Mucosa of descending colon (tissue), 3 donors: ENCODE measurements at regions not wholly inside any gene's neighbourhood (a gene's known extent, or its start where the extent isn't known, plus 50 kb on each side); places are given as distances from the start of the nearest gene placed in this dataset.

Experiments
- ATAC-seq: fragments of 200-7000 bp; cut with Tn5 transposase; one replicate; pipeline ENCODE4 v1.9.1; 2020; ENCODE audit warnings: mild to moderate bottlenecking, moderate library complexity
- DNase-seq, 3 donors: peaks; one replicate each; pipeline ENCODE4 v3.0.0-alpha.2; 2020
- H3K36me3 ChIP-seq: fragments of 200-600 bp; one replicate; pipeline ENCODE4 v1.8.0; 2021; ENCODE audit warnings: low read depth, mild to moderate bottlenecking
- H3K4me1 ChIP-seq: fragments of 200-600 bp; one replicate; pipeline ENCODE4 v1.8.0; 2021; ENCODE audit warnings: low read depth, mild to moderate bottlenecking
- H3K4me3 ChIP-seq: fragments of 200-600 bp; one replicate; pipeline ENCODE4 v1.8.0; 2021; ENCODE audit warnings: mild to moderate bottlenecking
- H3K9me3 ChIP-seq: fragments of 200-600 bp; one replicate; pipeline ENCODE4 v1.8.0; 2021; ENCODE audit warnings: mild to moderate bottlenecking
- intact Hi-C, 2 donors: fragments of 100-400 bp; cut with DNase I in 1 of 2; cut with micrococcal nuclease in 1 of 2; formaldehyde crosslinking; loops; one replicate each; pipeline versions ENCODE4 v1.11.0 to v1.11.1; 2022; cut with DNase I, micrococcal nuclease
- TF ChIP-seq, protein P1 (sequence below): fragments of 200-600 bp; IDR thresholded peaks from one replicate; pipeline ENCODE4 v1.8.0; 2022; ENCODE audit warnings: antibody characterized with exemption, mild to moderate bottlenecking
- donor health status: DM: no; HTN: no; CAD: no; lungs with moderate emphysema.
- donor health status: DM: no; HTN: no; CAD: no.
- donor health status: DM: no; HTN: yes; CAD: no.

GRCh38 chr17:79533116-79533515, 77.7 kb downstream of the RBFOX3 start:
- Histone ChIP-seq H3K9me3 (no peaks in the 10 kb centered on the region), H3K4me1 (no peaks in the 10 kb centered on the region), H3K36me3 (no peaks in the 10 kb centered on the region), H3K4me3 (no peak overlapping the region)
- TF ChIP-seq, protein P1, sequence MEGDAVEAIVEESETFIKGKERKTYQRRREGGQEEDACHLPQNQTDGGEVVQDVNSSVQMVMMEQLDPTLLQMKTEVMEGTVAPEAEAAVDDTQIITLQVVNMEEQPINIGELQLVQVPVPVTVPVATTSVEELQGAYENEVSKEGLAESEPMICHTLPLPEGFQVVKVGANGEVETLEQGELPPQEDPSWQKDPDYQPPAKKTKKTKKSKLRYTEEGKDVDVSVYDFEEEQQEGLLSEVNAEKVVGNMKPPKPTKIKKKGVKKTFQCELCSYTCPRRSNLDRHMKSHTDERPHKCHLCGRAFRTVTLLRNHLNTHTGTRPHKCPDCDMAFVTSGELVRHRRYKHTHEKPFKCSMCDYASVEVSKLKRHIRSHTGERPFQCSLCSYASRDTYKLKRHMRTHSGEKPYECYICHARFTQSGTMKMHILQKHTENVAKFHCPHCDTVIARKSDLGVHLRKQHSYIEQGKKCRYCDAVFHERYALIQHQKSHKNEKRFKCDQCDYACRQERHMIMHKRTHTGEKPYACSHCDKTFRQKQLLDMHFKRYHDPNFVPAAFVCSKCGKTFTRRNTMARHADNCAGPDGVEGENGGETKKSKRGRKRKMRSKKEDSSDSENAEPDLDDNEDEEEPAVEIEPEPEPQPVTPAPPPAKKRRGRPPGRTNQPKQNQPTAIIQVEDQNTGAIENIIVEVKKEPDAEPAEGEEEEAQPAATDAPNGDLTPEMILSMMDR: no peak
- intact Hi-C loops: no loop called here
- ATAC-seq: no peak
- DNase-seq: no peak

DNA sequence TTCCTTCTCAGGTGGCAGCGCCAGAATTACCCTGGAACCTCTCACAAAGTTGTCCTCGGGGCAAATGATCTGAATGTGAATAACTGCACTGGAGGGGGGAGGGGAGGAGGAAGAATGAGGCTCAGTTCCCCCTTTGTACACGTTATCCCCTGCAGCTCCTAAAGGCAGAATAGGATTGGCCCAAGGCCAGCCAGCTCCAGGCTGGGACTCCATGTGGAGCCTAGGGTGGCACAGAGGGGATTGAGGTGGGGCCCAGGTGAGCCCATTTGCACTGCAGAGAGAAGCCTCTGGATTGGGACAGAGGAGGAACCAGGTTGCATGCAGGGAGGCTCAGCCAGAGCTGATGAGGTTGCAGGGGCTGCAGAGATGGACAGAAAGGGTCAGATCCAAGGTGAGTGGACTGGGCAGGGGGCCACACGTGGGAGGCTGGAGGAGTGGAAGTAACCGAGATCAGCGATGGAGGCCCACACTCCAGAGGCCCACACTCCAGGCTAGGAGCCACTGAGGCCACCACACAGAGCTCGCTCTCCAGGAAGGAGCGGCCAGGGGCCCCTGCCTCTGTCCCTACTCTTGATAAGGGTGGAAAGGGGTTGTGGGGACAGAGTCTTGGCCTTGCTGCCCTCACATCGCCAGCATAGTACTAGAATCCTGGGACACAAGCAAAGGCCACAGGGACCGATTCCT, 78.6 kb downstream of the RBFOX3 start:
- H3K9me3 ChIP-seq: no peaks in the 10 kb centered on the region
- no peak for ATAC-seq
- no peak overlapping the region for H3K4me3 ChIP-seq
- no peaks in the 10 kb centered on the region for H3K36me3 ChIP-seq
- no peak for DNase-seq
- TF ChIP-seq, protein P1: no peak
- intact Hi-C loops: no loop called here
- H3K4me1 ChIP-seq: no peaks in the 10 kb centered on the region

DNA sequence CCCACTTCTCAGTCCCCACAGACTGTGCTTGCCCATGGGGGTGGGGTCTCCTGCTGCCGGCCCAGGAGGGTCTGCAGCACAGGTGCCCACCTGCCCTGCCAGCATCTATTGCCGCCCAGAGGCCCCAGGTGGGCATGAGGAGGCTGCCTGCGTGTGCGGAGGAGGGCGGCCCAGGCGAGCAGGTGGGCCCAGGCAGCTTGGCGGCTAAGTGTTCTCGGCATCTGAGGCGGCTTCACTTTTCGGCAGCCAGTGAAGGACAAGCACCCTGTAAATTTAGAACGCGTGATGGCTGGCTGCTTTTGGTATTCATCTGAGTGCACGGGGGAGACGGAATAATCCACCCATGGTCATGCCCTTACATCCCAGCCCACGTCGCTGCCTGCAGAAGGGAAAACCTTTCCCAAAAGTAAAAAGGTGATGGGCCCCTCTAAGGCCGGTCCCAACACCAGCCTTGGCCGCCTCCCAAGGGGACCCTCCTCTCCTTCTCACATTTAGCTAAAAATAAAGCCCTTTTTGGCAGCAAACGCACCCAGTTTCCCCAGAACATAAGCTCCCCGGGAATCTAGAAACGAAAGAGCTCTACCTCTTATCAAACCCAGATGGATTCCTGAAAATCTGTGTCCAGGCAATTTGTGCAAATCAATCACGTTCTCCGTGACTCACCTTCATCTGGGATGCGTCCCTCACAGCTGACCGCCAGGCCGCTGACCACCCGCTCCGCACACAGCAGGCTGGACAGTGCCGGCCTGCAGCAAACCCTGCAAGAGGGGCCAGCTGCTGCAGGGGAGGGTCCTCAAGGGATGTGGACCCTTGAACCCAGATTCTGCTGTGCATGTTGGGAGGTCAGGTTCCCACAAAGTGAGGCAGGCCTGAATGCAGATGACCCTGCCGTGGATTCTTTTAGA, 79.4 kb downstream of the RBFOX3 start:
- Histone ChIP-seq H3K9me3 (no peaks in the 10 kb centered on the region), H3K36me3 (no peaks in the 10 kb centered on the region), H3K4me3 (no peak overlapping the region), H3K4me1 (no peaks in the 10 kb centered on the region)
- DNase-seq (no peak), ATAC-seq (no peak)
- intact Hi-C loops: no loop called here
- TF ChIP-seq, protein P1: no peak

- Histone ChIP-seq H3K4me3 (no peak overlapping the region), H3K36me3 (no peaks in the 10 kb centered on the region), H3K9me3 (no peaks in the 10 kb centered on the region), H3K4me1 (no peaks in the 10 kb centered on the region)
- TF ChIP-seq, protein P1: no peak
- DNase-seq (no peak), ATAC-seq (no peak)
- intact Hi-C loops: no loop called here
These were observed 80.3 kb downstream of the RBFOX3 start for GRCh38 chr17:79530361-79531105.

DNA sequence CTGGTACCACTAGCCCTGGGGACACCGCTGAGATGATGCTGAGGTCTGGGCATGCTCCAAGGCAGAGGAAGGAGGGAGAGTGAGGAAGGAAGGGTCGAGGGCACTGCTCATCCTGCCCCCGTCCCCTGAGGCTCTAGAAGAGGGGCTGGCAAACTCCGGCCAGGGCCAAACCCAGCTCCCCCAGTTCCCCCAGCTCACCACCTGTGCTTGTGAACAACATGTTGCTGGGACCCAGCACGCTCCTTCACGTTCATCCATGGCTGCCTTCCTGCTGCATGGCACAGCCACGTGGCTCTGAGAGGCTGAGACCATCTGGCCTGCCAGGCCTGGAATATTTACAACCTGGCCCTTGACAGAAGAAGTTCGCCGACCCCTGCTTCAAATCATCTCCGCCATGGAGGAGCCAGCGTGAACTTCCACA, 81.2 kb downstream of the RBFOX3 start:
- ATAC-seq (no peak), DNase-seq (no peak)
- Histone ChIP-seq H3K9me3 (no peaks in the 10 kb centered on the region), H3K36me3 (no peaks in the 10 kb centered on the region), H3K4me3 (no peak overlapping the region), H3K4me1 (no peaks in the 10 kb centered on the region)
- intact Hi-C loops: no loop called here
- TF ChIP-seq, protein P1: no peak
